BLaER1 (cell line): ENCODE measurements at regions not wholly inside any gene's neighbourhood (a gene's known extent, or its start where the extent isn't known, plus 50 kb on each side); places are given as distances from the start of the nearest gene placed in this dataset.

ENCODE experiments used
- H3K27ac ChIP-seq: shearing (Covaris generic); formaldehyde crosslinking; 2 replicates; pipeline ENCODE4 v1.8.1; 2022
- H3K27me3 ChIP-seq: shearing (Covaris generic); formaldehyde crosslinking; 2 replicates; pipeline ENCODE4 v1.8.1; 2022
- H3K36me3 ChIP-seq: shearing (Covaris generic); formaldehyde crosslinking; 2 replicates; pipeline ENCODE4 v1.8.1; 2022
- H3K4me1 ChIP-seq: shearing (Covaris generic); formaldehyde crosslinking; 2 replicates; pipeline ENCODE4 v1.8.1; 2022
- H3K4me2 ChIP-seq: shearing (Covaris generic); formaldehyde crosslinking; 2 replicates; pipeline ENCODE4 v1.8.1; 2022
- H3K4me3 ChIP-seq: shearing (Covaris generic); formaldehyde crosslinking; 2 replicates; pipeline ENCODE4 v1.8.1; 2022
- H3K9ac ChIP-seq: shearing (Covaris generic); formaldehyde crosslinking; 2 replicates; pipeline ENCODE4 v1.8.1; 2022
- H3K9me3 ChIP-seq: shearing (Covaris generic); formaldehyde crosslinking; 2 replicates; pipeline ENCODE4 v1.8.1; 2022
- H4K20me1 ChIP-seq: shearing (Covaris generic); formaldehyde crosslinking; 2 replicates; pipeline ENCODE4 v1.8.1; 2022
- Cebpa-rat ChIP-seq: shearing (Covaris generic); IDR thresholded peaks from 2 replicates; pipeline ENCODE4 v1.8.1; 2022

DNA sequence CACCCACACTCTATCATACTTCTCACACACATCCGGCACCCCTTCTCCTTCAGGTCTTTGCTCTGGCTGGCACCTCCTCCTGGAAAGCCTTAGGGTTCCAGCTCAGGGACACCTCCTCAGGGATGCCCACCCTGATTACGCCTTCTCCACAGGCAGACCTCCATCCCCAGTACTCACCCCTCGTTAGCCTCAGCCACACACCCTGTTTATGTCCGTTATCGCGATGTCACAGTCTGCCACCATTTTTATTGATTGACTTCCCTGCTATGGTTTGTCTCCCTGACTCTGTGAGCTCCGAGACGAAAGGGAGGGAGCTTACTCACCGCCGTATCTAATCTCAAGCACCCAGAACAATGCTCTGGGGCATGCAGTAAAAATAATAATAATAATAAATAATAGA is 191.7 kb upstream of the LHX5 start:
- Histone ChIP-seq H3K27ac (no peak overlapping the region), H3K9me3 (no peaks in the 10 kb centered on the region), H3K4me1 (no peaks in the 10 kb centered on the region), H3K4me2 (no peak overlapping the region), H4K20me1 (no peaks in the 10 kb centered on the region), H3K36me3 (no peaks in the 10 kb centered on the region), H3K4me3 (no peak overlapping the region), H3K9ac (no peak overlapping the region), H3K27me3 (no peaks in the 10 kb centered on the region)
- TF ChIP-seq Cebpa-rat = no peak

DNA sequence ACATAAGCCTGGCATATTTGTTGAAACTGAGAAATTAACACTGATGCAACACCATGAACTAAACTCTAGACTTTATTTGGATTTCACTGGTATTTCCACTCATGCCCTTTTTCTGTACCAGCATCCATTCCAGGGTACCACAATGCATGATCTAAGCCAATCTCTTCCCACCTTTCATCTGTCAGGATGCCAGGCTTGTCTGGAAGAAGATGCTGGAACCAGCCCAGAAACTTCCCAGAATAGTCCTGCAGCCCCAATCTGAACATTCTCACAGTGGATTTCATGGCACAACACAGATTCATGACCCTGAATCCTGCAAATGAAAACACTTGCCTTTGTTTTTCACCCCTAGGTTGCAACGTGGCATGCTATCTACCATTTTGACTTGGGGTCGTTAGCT is 189.3 kb upstream of the LHX5 start:
- H4K20me1 ChIP-seq = no peaks in the 10 kb centered on the region
- H3K9ac ChIP-seq = no peak overlapping the region
- TF ChIP-seq Cebpa-rat = no peak
- no peak overlapping the region for H3K4me3 ChIP-seq
- no peak overlapping the region for H3K27ac ChIP-seq
- no peaks in the 10 kb centered on the region for H3K36me3 ChIP-seq
- no peaks in the 10 kb centered on the region for H3K9me3 ChIP-seq
- no peak overlapping the region for H3K4me2 ChIP-seq
- no peaks in the 10 kb centered on the region for H3K27me3 ChIP-seq
- no peaks in the 10 kb centered on the region for H3K4me1 ChIP-seq

DNA sequence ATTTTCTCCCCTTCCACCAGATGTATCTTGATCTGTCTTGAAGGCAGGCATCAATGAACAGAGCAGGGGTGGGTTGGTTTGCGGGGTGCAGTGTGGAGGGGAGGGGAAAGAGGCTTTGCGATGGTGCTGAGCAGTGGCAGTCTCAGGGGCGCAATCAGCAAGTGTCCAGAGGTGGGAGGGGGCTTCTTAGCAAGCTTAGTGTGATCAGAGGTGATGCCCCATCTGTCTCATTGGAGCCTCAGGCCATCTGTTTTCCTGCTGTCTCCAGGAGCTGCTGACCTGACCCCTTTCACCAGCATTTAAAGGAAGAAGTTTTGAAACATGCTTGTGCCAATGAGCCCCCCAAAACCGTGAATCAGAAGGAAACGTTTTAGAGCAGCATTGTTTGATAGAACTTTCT is 187.7 kb upstream of the LHX5 start:
- no peak overlapping the region for H3K9ac ChIP-seq
- H3K36me3 ChIP-seq = no peaks in the 10 kb centered on the region
- no peaks in the 10 kb centered on the region for H3K27me3 ChIP-seq
- no peak overlapping the region for H3K27ac ChIP-seq
- H3K4me2 ChIP-seq = no peak overlapping the region
- TF ChIP-seq Cebpa-rat = no peak
- H4K20me1 ChIP-seq = no peaks in the 10 kb centered on the region
- peaks cover 4% of the 10 kb centered on the region; the same call in 1 of the 2 replicates for H3K9me3 ChIP-seq
- no peaks in the 10 kb centered on the region for H3K4me1 ChIP-seq
- H3K4me3 ChIP-seq = no peak overlapping the region

DNA sequence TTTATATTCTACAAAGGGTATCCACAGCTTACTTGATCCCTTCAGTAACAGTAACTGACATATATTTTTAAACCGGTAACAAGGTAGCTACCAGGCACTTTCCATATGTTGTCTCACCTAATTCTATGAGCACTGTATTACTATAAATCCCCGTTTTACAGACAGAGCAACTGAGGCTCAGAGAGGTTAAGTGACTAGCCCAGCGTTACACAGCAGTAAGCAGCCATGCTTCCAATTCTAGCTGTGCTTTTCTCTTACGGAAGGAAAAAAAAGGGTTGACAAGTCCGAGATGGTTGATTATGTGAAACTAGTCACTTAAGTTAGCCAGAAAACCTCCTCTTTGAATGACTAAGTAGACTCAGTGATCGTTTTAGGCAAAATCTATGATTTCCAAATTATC is 187.3 kb upstream of the LHX5 start:
- Histone ChIP-seq H3K9me3 (peaks cover 4% of the 10 kb centered on the region; the same call in 1 of the 2 replicates), H3K4me3 (no peak overlapping the region), H3K36me3 (no peaks in the 10 kb centered on the region), H3K27me3 (no peaks in the 10 kb centered on the region), H3K4me2 (no peak overlapping the region), H3K4me1 (no peaks in the 10 kb centered on the region), H4K20me1 (no peaks in the 10 kb centered on the region), H3K27ac (no peak overlapping the region), H3K9ac (no peak overlapping the region)
- no peak for TF ChIP-seq Cebpa-rat

DNA sequence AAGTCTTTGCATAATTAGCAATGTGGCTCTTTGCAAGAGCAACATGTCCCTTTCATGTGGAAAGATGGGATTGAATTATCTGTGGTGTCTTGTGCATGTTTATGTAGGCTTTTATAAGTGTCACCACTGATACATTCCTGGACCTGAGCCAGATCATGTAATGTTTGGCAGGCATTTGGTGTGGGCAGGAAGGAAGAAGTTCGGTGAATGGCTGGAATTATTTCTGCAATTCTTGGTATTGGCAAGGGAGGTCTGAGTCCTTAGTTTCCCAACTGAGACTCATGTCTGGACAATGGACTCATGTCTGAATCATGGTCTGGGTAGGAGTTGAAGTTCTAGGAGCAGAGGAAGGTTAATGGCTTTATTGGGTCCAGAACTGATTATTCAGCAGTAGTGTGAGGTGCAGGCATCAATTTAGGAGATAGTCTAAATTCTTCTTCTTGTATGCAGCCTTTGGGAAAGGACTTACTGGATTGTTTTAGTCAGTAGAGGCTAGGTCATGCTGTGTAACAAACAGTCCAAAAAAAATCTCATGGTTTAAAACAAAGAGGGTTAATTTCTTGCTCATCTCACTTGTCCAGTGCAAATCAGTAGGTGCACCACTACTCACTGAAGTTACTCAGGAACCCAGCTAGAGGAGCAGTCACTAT is 186.5 kb upstream of the LHX5 start:
- no peak overlapping the region for H3K4me3 ChIP-seq
- H3K27me3 ChIP-seq = no peaks in the 10 kb centered on the region

DNA sequence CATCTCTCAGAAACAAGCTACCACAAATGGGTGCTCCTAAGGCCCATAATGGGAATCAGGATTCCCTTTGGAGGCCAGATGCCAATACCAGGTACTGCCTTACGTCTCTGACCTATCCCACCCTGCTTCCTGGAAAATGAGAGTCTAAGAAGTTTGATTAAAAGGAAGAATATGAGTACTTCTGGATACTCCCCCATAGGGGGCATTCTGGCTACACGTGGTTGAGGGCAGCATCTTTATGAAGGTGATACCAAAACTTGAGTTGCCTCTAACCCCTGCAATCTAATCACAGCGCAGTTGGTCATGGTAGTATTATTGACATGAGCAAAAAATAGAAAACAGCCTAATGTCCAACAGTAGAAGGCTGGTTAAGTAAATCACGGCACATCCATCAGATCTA is 184.2 kb upstream of the LHX5 start:
- Histone ChIP-seq H3K4me2 (no peak overlapping the region), H3K4me3 (no peak overlapping the region), H4K20me1 (no peaks in the 10 kb centered on the region), H3K27ac (no peak overlapping the region), H3K36me3 (no peaks in the 10 kb centered on the region), H3K4me1 (no peaks in the 10 kb centered on the region), H3K27me3 (no peaks in the 10 kb centered on the region), H3K9ac (no peak overlapping the region), H3K9me3 (peaks cover 9% of the 10 kb centered on the region; the same call in 1 of the 2 replicates)
- no peak for TF ChIP-seq Cebpa-rat

More for the DNA sequence above, 186.5 kb upstream of the LHX5 start:
- Histone ChIP-seq H4K20me1 (no peaks in the 10 kb centered on the region), H3K9me3 (peaks cover 9% of the 10 kb centered on the region; the same call in 1 of the 2 replicates), H3K4me1 (no peaks in the 10 kb centered on the region), H3K4me2 (no peak overlapping the region), H3K27ac (no peak overlapping the region), H3K9ac (no peak overlapping the region), H3K36me3 (no peaks in the 10 kb centered on the region)
- no peak for TF ChIP-seq Cebpa-rat

DNA sequence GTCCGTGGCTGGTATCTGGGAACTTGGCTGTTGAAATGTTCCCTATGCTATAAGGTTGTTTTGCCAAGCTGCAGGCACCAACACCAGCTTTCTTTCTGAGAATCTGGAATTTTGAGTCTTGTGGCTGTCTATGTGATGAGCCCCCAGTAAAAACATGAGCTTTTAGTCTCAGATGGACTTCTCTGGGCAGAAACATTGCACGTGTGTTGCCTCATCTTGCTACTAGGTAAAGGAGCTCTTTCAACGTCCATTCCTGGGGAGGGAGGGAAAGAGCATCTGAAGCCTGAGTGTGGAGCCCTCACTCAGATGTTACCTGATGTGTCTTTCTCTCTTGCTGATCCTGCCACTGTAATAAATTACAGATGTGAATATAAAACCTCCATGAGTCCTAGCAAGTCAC is 183.8 kb upstream of the LHX5 start:
- Histone ChIP-seq H4K20me1 (no peaks in the 10 kb centered on the region), H3K9ac (no peak overlapping the region), H3K36me3 (no peaks in the 10 kb centered on the region), H3K9me3 (peaks cover 9% of the 10 kb centered on the region; the same call in 1 of the 2 replicates), H3K27me3 (no peaks in the 10 kb centered on the region), H3K4me3 (no peak overlapping the region), H3K27ac (no peak overlapping the region), H3K4me2 (no peak overlapping the region), H3K4me1 (no peaks in the 10 kb centered on the region)
- no peak for TF ChIP-seq Cebpa-rat

DNA sequence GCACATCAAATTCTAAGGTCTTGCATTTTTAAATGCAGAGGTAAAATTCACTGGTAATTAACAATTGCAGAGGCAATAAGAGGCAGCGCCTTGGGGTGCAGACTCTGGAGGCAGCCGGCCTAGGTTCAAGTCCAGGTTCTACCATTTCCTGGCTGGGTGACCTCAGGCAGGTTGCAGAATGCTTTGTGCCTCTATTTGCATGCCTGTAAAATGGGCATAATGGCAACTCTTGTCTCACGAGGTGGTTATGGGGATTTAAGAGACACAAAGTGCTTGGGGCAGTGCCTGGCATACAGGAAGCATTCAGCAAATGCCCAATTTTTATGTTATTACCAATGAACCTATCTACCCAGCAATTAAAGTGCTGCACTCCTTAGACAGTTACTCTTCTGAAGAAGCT is 180.0 kb upstream of the LHX5 start:
- H4K20me1 ChIP-seq = no peaks in the 10 kb centered on the region
- H3K27ac ChIP-seq = no peak overlapping the region
- H3K4me3 ChIP-seq = no peak overlapping the region
- H3K27me3 ChIP-seq = peaks cover 11% of the 10 kb centered on the region; the same call in 1 of the 2 replicates
- H3K4me2 ChIP-seq = no peak overlapping the region
- TF ChIP-seq Cebpa-rat = no peak
- H3K9me3 ChIP-seq = peaks cover 9% of the 10 kb centered on the region; the same call in 1 of the 2 replicates
- no peaks in the 10 kb centered on the region for H3K36me3 ChIP-seq
- no peaks in the 10 kb centered on the region for H3K4me1 ChIP-seq
- H3K9ac ChIP-seq = no peak overlapping the region

DNA sequence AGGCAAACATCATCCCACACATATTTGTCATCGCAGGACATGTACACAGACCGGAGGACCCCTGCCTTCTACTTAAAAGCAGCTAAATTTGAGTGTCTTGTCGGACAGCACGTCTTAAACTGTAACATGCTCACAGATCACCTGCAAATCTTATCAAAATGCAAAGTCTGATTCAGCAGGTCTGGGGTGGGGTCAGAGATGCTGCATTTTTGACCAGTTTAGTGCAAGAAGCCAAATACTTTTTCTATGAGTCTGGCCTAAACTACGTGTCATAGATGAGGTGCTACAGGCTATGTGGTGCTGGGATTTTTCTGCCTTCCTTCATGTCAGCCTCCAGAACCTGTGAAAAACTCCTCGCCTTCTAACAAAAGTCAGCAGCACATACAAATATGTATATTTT is 178.8 kb upstream of the LHX5 start:
- peaks cover 11% of the 10 kb centered on the region; the same call in 1 of the 2 replicates for H3K27me3 ChIP-seq
- no peak for TF ChIP-seq Cebpa-rat
- H4K20me1 ChIP-seq = no peaks in the 10 kb centered on the region
- no peak overlapping the region for H3K9ac ChIP-seq
- H3K27ac ChIP-seq = no peak overlapping the region
- peaks cover 9% of the 10 kb centered on the region; the same call in 1 of the 2 replicates for H3K9me3 ChIP-seq
- H3K36me3 ChIP-seq = no peaks in the 10 kb centered on the region
- no peak overlapping the region for H3K4me3 ChIP-seq
- no peaks in the 10 kb centered on the region for H3K4me1 ChIP-seq
- no peak overlapping the region for H3K4me2 ChIP-seq

DNA sequence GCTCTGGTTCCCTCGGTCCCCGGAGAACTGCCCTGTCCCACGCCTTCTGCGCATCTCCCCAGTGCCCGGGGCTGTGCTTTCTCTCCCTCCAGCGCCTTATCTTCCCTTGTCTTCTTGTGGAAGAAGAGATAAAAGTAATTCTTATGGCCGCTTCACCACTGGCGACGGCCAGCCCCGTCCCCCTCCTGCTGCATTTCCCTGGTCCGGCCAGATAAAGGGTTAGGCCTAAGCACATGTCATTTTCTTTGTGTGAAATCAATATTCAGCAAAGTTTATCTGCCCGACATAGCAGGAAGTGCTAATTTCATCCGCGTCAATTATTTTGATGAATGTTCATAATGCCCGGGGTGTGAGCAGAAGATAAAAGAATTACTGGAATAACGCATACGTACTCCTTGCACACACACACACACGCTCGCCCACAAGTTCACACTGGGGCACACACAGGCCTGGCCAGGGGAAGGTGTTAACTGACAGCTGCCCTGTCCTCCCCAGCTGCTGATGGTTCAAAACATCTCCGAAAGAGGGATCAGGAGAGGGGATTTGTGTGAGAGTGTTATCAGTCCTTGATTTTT is 177.7 kb upstream of the LHX5 start:
- Histone ChIP-seq H3K27me3 (peaks cover 11% of the 10 kb centered on the region; the same call in 1 of the 2 replicates), H3K36me3 (no peaks in the 10 kb centered on the region), H3K4me2 (no peak overlapping the region), H3K27ac (no peak overlapping the region), H4K20me1 (no peaks in the 10 kb centered on the region), H3K9me3 (0 out of 2 replicates have a peak, but pooled peaks cover 5% of the 10 kb centered on the region), H3K4me3 (no peak overlapping the region), H3K4me1 (no peaks in the 10 kb centered on the region), H3K9ac (no peak overlapping the region)
- TF ChIP-seq Cebpa-rat = no peak
